PFSK-1 (cell line): ENCODE measurements at regions not wholly inside any gene's neighbourhood (a gene's known extent, or its start where the extent isn't known, plus 50 kb on each side); places are given as distances from the start of the nearest gene placed in this dataset.

ENCODE experiments used
- POLR2AphosphoS5 ChIP-seq: IDR thresholded peaks from 2 replicates; pipeline ENCODE4 v1.6.1; 2012; ENCODE audit warnings: low read depth, mild to moderate bottlenecking, control low read depth, low read length, moderate library complexity
- SIN3A ChIP-seq: IDR thresholded peaks from 2 replicates; pipeline ENCODE4 v1.6.1; 2012; ENCODE audit warnings: mild to moderate bottlenecking, low read length, moderate library complexity, borderline replicate concordance; ENCODE audit not compliant: insufficient read depth

DNA sequence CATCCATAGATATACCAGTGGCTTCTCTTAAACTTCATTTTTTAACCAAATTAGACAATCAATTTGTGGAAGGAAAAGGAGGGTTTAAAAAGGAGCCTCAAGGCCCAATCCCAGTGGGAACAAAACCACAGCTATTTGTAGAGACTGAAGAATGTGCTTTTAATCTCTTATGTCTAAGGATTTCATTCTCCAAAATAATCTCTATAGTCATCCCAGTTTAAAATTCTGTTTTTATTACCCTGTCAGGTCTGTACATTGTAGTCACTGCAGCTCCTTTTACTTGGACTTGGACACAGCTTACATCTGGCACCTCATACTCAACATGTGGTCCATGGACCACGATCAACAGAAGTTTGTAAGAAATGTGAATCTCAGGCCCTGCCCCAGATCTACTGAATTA, 152.1 kb upstream of the STMND1 start:
- TF ChIP-seq POLR2AphosphoS5 (no peak), SIN3A (no peak)
